K562 (cell line): ENCODE measurements at regions not wholly inside any gene's neighbourhood (a gene's known extent, or its start where the extent isn't known, plus 50 kb on each side); places are given as distances from the start of the nearest gene placed in this dataset.

Experiments
- ATAC-seq: fragments of 200-7000 bp; cut with Tn5 transposase; 3 replicates; pipeline ENCODE4 v1.9.1; 2020; ENCODE audit warnings: moderate library complexity
- BruUV-seq: library from RNA; stranded (reverse); fragments of 400-500 nt; replicated peaks from 2 replicates; lab custom pipeline; 2021; lab: Mats Ljungman, UMichigan
- CTCF ChIA-PET: fragments of 300-600 bp; formaldehyde crosslinking; extraction: SDS; loops from one replicate; lab custom pipeline; 2021; ENCODE audit warnings: low intra/inter-chr PET ratio; lab: Yijun Ruan, JAX
- POLR2A ChIA-PET: fragments of 300-600, 350-650 bp; sonication (Branson Sonifier 250); formaldehyde crosslinking; extraction: SDS; loops from one replicate; lab custom pipeline; 2021; ENCODE audit warnings: antibody characterized with exemption, inconsistent platforms; lab: Yijun Ruan, JAX
- DNase-seq, 4 experiments: peaks; one replicate each; pipeline versions ENCODE4 v3.0.0 to v3.0.0-alpha.2; 2011 to 2018; ENCODE audit warnings: low spot score in 3 of 4, mixed read lengths in 3 of 4; ENCODE audit errors: extremely low read depth in 1 of 4
- FAIRE-seq: peaks from 2 replicates; lab custom pipeline; 2011; peaks lifted over from hg19 to GRCh38; lab: Jason Lieb, UNC
- H2AFZ ChIP-seq: 2 replicates; pipeline ENCODE4 v1.6.0; 2011; ENCODE audit warnings: low read depth, low read length, control low read depth, inconsistent platforms
- H3K27ac ChIP-seq: fragments of 200-600 bp; 3 replicates; pipeline ENCODE4 v1.8.0; 2011; ENCODE audit warnings: low read depth, mild to moderate bottlenecking, control low read depth, inconsistent platforms, low read length, moderate library complexity, mixed read lengths; ENCODE audit errors: extremely low read depth
- H3K27me3 ChIP-seq, 2 experiments: fragments of 300-600 bp in 1 of 2; 2 replicates in 1 of 2; 3 replicates in 1 of 2; pipeline versions ENCODE4 v1.6.0 to v1.8.0; 2011; ENCODE audit warnings: inconsistent platforms in 2 of 2, low read length in 2 of 2, mild to moderate bottlenecking in 1 of 2, mixed read lengths in 1 of 2, moderate library complexity in 1 of 2; ENCODE audit not compliant: control insufficient read depth in 2 of 2, insufficient read depth in 2 of 2
- H3K36me3 ChIP-seq: fragments of 300-600 bp; 3 replicates; pipeline ENCODE4 v1.8.0; 2011; ENCODE audit warnings: mild to moderate bottlenecking, low read length, inconsistent platforms; ENCODE audit not compliant: control insufficient read depth, insufficient read depth
- H3K4me1 ChIP-seq, 2 experiments: fragments of 200-600 bp in 1 of 2; replicated peaks in 1 of 2; 2 replicates in 1 of 2; 3 replicates in 1 of 2; pipeline versions ENCODE4 v1.5.1 to v1.8.0; 2011; ENCODE audit warnings: inconsistent platforms in 2 of 2, low read length in 2 of 2, mild to moderate bottlenecking in 1 of 2, mixed read lengths in 1 of 2, moderate library complexity in 1 of 2; ENCODE audit not compliant: control insufficient read depth in 2 of 2, insufficient read depth in 2 of 2
- H3K4me2 ChIP-seq: 2 replicates; pipeline ENCODE4 v1.6.1; 2011; ENCODE audit warnings: low read length, control low read depth, inconsistent platforms, mixed read lengths; ENCODE audit not compliant: insufficient read depth
- H3K4me3 ChIP-seq: fragments of 200-600 bp; sonication (generic), shearing (Covaris generic); 2 replicates; pipeline ENCODE4 v1.5.1; 2016; ENCODE audit warnings: control low read depth, inconsistent platforms
- H3K79me2 ChIP-seq: fragments of 200-600 bp; 3 replicates; pipeline ENCODE4 v1.8.0; 2011; ENCODE audit warnings: low read length, inconsistent platforms; ENCODE audit not compliant: control insufficient read depth, insufficient read depth
- H3K9ac ChIP-seq, 2 experiments: 2 replicates each; pipeline versions ENCODE4 v1.6.0 to v1.6.1; 2011; ENCODE audit warnings: low read depth in 2 of 2, low read length in 2 of 2, control low read depth in 1 of 2, inconsistent platforms in 1 of 2, mild to moderate bottlenecking in 1 of 2, mixed read lengths in 1 of 2; ENCODE audit not compliant: insufficient read depth in 1 of 2
- H3K9me1 ChIP-seq: one replicate; pipeline ENCODE4 v1.6.0; 2011; ENCODE audit warnings: inconsistent platforms, mild to moderate bottlenecking, low read length, moderate library complexity; ENCODE audit not compliant: control insufficient read depth, insufficient read depth
- H3K9me3 ChIP-seq: replicated peaks from 2 replicates; pipeline ENCODE4 v1.5.1; 2011; ENCODE audit warnings: low read depth, low read length, inconsistent platforms; ENCODE audit not compliant: control insufficient read depth, insufficient read depth
- H4K20me1 ChIP-seq: replicated peaks from 2 replicates; pipeline ENCODE4 v1.6.1; 2011; ENCODE audit warnings: low read length, inconsistent platforms, mixed read lengths; ENCODE audit not compliant: control insufficient read depth, insufficient read depth
- CBFA2T2 ChIP-seq: fragments of 450-650 bp; conservative IDR thresholded peaks from 2 replicates; pipeline ENCODE4 v1.6.1; 2017; ENCODE audit warnings: mild to moderate bottlenecking
- ESRRB ChIP-seq: fragments of 250-450 bp; sonication (Bioruptor Pico); IDR thresholded peaks from 2 replicates; pipeline ENCODE4 v1.5.0; 2020; ENCODE audit warnings: mild to moderate bottlenecking, moderate library complexity, borderline replicate concordance
- FUS ChIP-seq: fragments of 200-400 bp; formaldehyde crosslinking; optimal IDR thresholded peaks from 2 replicates; pipeline ENCODE3; 2017; ENCODE audit warnings: low read depth, low read length
- KLF10 ChIP-seq: fragments of 250-450 bp; sonication (Bioruptor Pico); IDR thresholded peaks from 2 replicates; pipeline ENCODE4 v1.6.1; 2021; ENCODE audit warnings: matching md5 sums
- RAD51 ChIP-seq: fragments of 450-650 bp; IDR thresholded peaks from 2 replicates; pipeline ENCODE4 v1.7.1; 2016; ENCODE audit warnings: low read depth, mild to moderate bottlenecking, borderline replicate concordance
- RHOXF2B ChIP-seq: fragments of 250-450 bp; sonication (Bioruptor Pico); conservative IDR thresholded peaks from 2 replicates; pipeline ENCODE4 v1.5.1; 2021
- SIN3B ChIP-seq: fragments of 450-650 bp; IDR thresholded peaks from 2 replicates; pipeline ENCODE4 v1.6.1; 2017; ENCODE audit warnings: low read depth, mild to moderate bottlenecking, moderate library complexity
- TEAD4 ChIP-seq, 2 experiments: sonication (generic) in 1 of 2; formaldehyde crosslinking in 1 of 2; IDR thresholded peaks; 2 replicates each; pipeline versions ENCODE4 v1.6.1 to v1.8.0; 2012 to 2022; ENCODE audit warnings: borderline replicate concordance in 1 of 2, inconsistent platforms in 1 of 2, low read length in 1 of 2, mild to moderate bottlenecking in 1 of 2, missing genetic modification reagents in 1 of 2
- THRB ChIP-seq: fragments of 450-650 bp; formaldehyde crosslinking; conservative IDR thresholded peaks from 2 replicates; pipeline ENCODE4 v1.4.0; 2022; ENCODE audit warnings: mild to moderate bottlenecking, missing genetic modification characterization
- ZNF668 ChIP-seq: fragments of 250-450 bp; sonication (Bioruptor Pico); IDR thresholded peaks from 2 replicates; pipeline ENCODE4 v1.8.0; 2022; ENCODE audit warnings: mild to moderate bottlenecking, inconsistent platforms
- ZSCAN29 ChIP-seq: fragments of 450-650 bp; IDR thresholded peaks from 2 replicates; pipeline ENCODE4 v1.6.1; 2017
- WGBS: fragments of 100-300 bp; shearing (Covaris generic); methylation state at CpG from one replicate; pipeline ENCODE4 v1.1.6; 2016; ENCODE audit warnings: low coverage, mixed read lengths; ENCODE audit not compliant: insufficient coverage; ENCODE audit errors: missing lambda C conversion rate; 5-methylcytosine and 5-hydroxymethylcytosine counted together
- in situ Hi-C: fragments of 300-500 bp; cut with MboI; formaldehyde crosslinking; loops from 4 replicates; pipeline ENCODE4 v1.15.0; 2018; ENCODE audit warnings: inconsistent platforms, mixed read lengths
- intact Hi-C: fragments of 100-400 bp; cut with micrococcal nuclease; formaldehyde crosslinking; loops from 2 replicates; pipeline ENCODE4 v1.14.2; 2022
- TF ChIP-seq, protein P1 (sequence below): fragments of 450-650 bp; formaldehyde crosslinking; IDR thresholded peaks from 2 replicates; pipeline ENCODE4 v1.4.0; 2020; ENCODE audit warnings: mild to moderate bottlenecking, mixed read lengths
- TF ChIP-seq, protein P2 (sequence below): IDR thresholded peaks from 2 replicates; pipeline ENCODE4 v1.6.1; 2011; ENCODE audit not compliant: insufficient read length; ENCODE audit errors: extremely low read depth

GRCh38 chr6:40222354-40222753, 288.1 kb upstream of the MOCS1 start:
- Histone ChIP-seq H3K9me1 (no peaks in the 10 kb centered on the region), H3K4me1 (no peaks in the 10 kb centered on the region), H3K36me3 (no peaks in the 10 kb centered on the region), H3K79me2 (no peaks in the 10 kb centered on the region), H3K9ac (no peak overlapping the region), H3K4me2 (no peak overlapping the region), H2AFZ (no peak overlapping the region), H4K20me1 (no peaks in the 10 kb centered on the region), H3K4me3 (no peak overlapping the region), H3K9me3 (no peaks in the 10 kb centered on the region), H3K27ac (no peak overlapping the region), H3K27me3 (no peaks in the 10 kb centered on the region)
- ChIA-PET CTCF (interaction anchor here (0.5 kb wide), 1 partner anchor 10 kb away, joined by 4 read pairs; no protein-coding TSS in a partner anchor), POLR2A (no interaction called here)
- BruUV-seq = no TSS peak
- intact Hi-C loops (no loop called here), in situ Hi-C loops (no loop called here)
- WGBS = 31% methylated on average over 2 of the region's 2 CpGs
- TF ChIP-seq TEAD4 (IDR thresholded peaks at IDR 0.05; ENCODE audit: low read length) (no peak), TEAD4 (CRISPR knock-in tag; IDR thresholded peaks at IDR 0.05; ENCODE audit: borderline replicate concordance) (no peak), RAD51 (no peak), ZSCAN29 (no peak), ZNF668 (CRISPR knock-in tag) (no peak), CBFA2T2 (no peak), RHOXF2B (no peak), KLF10 (no peak), ESRRB (CRISPR knock-in tag) (no peak), THRB (no peak), SIN3B (no peak), FUS (no peak)
- TF ChIP-seq, protein P1, sequence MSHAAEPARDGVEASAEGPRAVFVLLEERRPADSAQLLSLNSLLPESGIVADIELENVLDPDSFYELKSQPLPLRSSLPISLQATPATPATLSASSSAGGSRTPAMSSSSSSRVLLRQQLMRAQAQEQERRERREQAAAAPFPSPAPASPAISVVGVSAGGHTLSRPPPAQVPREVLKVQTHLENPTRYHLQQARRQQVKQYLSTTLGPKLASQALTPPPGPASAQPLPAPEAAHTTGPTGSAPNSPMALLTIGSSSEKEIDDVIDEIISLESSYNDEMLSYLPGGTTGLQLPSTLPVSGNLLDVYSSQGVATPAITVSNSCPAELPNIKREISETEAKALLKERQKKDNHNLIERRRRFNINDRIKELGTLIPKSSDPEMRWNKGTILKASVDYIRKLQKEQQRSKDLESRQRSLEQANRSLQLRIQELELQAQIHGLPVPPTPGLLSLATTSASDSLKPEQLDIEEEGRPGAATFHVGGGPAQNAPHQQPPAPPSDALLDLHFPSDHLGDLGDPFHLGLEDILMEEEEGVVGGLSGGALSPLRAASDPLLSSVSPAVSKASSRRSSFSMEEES (CRISPR knock-in tag) = no peak
- TF ChIP-seq, protein P2, sequence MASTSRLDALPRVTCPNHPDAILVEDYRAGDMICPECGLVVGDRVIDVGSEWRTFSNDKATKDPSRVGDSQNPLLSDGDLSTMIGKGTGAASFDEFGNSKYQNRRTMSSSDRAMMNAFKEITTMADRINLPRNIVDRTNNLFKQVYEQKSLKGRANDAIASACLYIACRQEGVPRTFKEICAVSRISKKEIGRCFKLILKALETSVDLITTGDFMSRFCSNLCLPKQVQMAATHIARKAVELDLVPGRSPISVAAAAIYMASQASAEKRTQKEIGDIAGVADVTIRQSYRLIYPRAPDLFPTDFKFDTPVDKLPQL = no peak
- FAIRE-seq (no peak), ATAC-seq (no peak), DNase-seq (no peak)
